Fibroblast of lung (primary cell): ENCODE measurements at regions not wholly inside any gene's neighbourhood (a gene's known extent, or its start where the extent isn't known, plus 50 kb on each side); places are given as distances from the start of the nearest gene placed in this dataset.

ENCODE experiments used
- EZH2 ChIP-seq: IDR thresholded peaks from 2 replicates; pipeline ENCODE4 v1.5.1; 2012; ENCODE audit warnings: low read length, control low read depth, mild to moderate bottlenecking; ENCODE audit errors: missing control alignments
- TF ChIP-seq, protein P1 (sequence below), 2 donors: IDR thresholded peaks in 1 of 2; conservative IDR thresholded peaks in 1 of 2; 1 replicate in 1 of 2; 2 replicates in 1 of 2; pipeline ENCODE4 v1.5.1; 2011 to 2012; ENCODE audit warnings: low read length in 2 of 2, control low read depth in 1 of 2, inconsistent platforms in 1 of 2, low read depth in 1 of 2, mild to moderate bottlenecking in 1 of 2

DNA sequence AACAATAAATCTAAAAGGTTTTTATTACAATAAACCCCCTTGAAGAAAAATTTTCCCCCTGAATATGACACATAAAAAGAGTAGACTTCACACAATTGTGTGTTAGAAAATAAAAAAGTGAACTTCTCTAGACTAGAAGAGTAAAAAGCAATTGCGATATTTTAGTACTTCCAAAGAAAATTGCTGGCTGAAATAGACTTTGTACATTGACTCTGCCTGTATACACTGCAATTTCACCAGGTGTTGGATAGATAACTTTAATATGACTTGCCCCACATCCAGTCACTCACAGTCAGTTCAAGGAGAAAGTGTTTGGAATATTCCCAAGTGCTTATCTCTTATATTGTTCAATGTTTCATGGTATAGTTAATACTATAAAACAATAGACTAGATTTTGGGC, 1780.1 kb upstream of the PCDH20 start:
- TF ChIP-seq, protein P1, sequence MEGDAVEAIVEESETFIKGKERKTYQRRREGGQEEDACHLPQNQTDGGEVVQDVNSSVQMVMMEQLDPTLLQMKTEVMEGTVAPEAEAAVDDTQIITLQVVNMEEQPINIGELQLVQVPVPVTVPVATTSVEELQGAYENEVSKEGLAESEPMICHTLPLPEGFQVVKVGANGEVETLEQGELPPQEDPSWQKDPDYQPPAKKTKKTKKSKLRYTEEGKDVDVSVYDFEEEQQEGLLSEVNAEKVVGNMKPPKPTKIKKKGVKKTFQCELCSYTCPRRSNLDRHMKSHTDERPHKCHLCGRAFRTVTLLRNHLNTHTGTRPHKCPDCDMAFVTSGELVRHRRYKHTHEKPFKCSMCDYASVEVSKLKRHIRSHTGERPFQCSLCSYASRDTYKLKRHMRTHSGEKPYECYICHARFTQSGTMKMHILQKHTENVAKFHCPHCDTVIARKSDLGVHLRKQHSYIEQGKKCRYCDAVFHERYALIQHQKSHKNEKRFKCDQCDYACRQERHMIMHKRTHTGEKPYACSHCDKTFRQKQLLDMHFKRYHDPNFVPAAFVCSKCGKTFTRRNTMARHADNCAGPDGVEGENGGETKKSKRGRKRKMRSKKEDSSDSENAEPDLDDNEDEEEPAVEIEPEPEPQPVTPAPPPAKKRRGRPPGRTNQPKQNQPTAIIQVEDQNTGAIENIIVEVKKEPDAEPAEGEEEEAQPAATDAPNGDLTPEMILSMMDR (conservative IDR thresholded peaks at IDR 0.05 in 1 of 2, IDR thresholded peaks at IDR 0.05 in 1 of 2; ENCODE audit: low read depth in 1 of 2, low read length in 2 of 2), result no peak
- TF ChIP-seq EZH2, result no peak
